ENCODE measurements at regions not wholly inside any gene's neighbourhood (a gene's known extent, or its start where the extent isn't known, plus 50 kb on each side); places are given as distances from the start of the nearest gene placed in this dataset.

DNA sequence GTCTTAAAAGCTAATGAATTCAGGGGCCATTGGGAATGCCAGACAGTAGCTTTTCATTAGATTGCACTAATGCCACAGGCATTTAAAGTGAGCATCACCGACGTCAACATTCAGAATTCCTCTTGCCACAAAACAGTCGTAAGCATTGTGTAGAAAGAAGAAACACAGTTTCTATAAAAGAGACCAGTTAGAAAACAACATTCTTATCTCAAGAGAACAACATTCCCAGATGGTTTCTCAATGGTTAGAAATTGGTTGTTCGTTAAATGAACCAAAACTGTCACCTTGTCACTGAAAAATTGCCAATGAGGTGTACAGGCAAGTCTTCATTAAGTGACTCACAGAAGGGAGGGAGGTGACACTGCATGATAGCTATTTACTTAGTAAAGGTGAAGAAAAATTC lies 401.6 kb upstream of the PRR16 start:
- TF ChIP-seq CTCF (IDR thresholded peaks at IDR 0.05): no peak
- TF ChIP-seq POLR2AphosphoS5 (IDR thresholded peaks at IDR 0.05; ENCODE audit: insufficient read depth in 1 of 2, low read depth in 1 of 2): no peak
